CD4-positive, alpha-beta T cell (primary cell): ENCODE measurements at regions not wholly inside any gene's neighbourhood (a gene's known extent, or its start where the extent isn't known, plus 50 kb on each side); places are given as distances from the start of the nearest gene placed in this dataset.

Experiments
- ATAC-seq: fragments of 200-7000 bp; cut with Tn5 transposase; one replicate; pipeline ENCODE4 v1.10.0; 2022; ENCODE audit warnings: mild to moderate bottlenecking; ENCODE audit not compliant: poor library complexity
- CTCF ChIA-PET: fragments of 350-600 bp; sonication (Branson Sonifier 250); formaldehyde crosslinking; loops from one replicate; lab custom pipeline; 2021; ENCODE audit warnings: antibody characterized with exemption, inconsistent platforms; lab: Charles Lee
- POLR2A ChIA-PET: fragments of 350-600 bp; sonication (Branson Sonifier 250); formaldehyde crosslinking; loops from one replicate; lab custom pipeline; 2021; ENCODE audit warnings: antibody characterized with exemption, inconsistent platforms; lab: Charles Lee
- DNase-seq, 14 experiments: peaks; one replicate each; pipeline ENCODE4 v3.0.0-alpha.2; 2013 to 2020; ENCODE audit warnings: mixed read lengths in 2 of 14
- H3K27ac ChIP-seq, 2 donors: one replicate each; pipeline versions ENCODE4 v1.5.1 to v1.7.0; 2013; ENCODE audit warnings: low read length in 2 of 2, low read depth in 1 of 2, mild to moderate bottlenecking in 1 of 2
- H3K27me3 ChIP-seq, 2 experiments: 1 replicate in 1 of 2; 2 replicates in 1 of 2; pipeline versions ENCODE4 v1.6.1 to v1.7.0; 2013; ENCODE audit warnings: low read length in 2 of 2, control low read depth in 1 of 2, mild to moderate bottlenecking in 1 of 2, moderate library complexity in 1 of 2; ENCODE audit not compliant: insufficient read depth in 2 of 2, control insufficient read depth in 1 of 2
- H3K36me3 ChIP-seq: one replicate; pipeline ENCODE4 v1.6.1; 2013; ENCODE audit warnings: low read length, control low read depth; ENCODE audit not compliant: insufficient read depth
- H3K4me1 ChIP-seq: one replicate; pipeline ENCODE4 v1.6.1; 2013; ENCODE audit warnings: low read length, control low read depth; ENCODE audit not compliant: insufficient read depth
- H3K4me3 ChIP-seq: one replicate; pipeline ENCODE4 v1.5.1; 2013; ENCODE audit warnings: mild to moderate bottlenecking, low read length, moderate library complexity
- H3K9me3 ChIP-seq, 2 experiments: 1 replicate in 1 of 2; 2 replicates in 1 of 2; pipeline versions ENCODE4 v1.6.1 to v1.7.0; 2013; ENCODE audit warnings: low read length in 2 of 2, mild to moderate bottlenecking in 2 of 2, control low read depth in 1 of 2, moderate library complexity in 1 of 2; ENCODE audit not compliant: control insufficient read depth in 1 of 2, insufficient read depth in 1 of 2
- H3K27ac Mint-ChIP-seq: one replicate; pipeline ENCODE4 v1.8.0; 2020; ENCODE audit warnings: mixed read lengths
- H3K27me3 Mint-ChIP-seq: one replicate; pipeline ENCODE4 v1.8.0; 2021; ENCODE audit warnings: mixed read lengths
- H3K36me3 Mint-ChIP-seq: one replicate; pipeline ENCODE4 v1.8.0; 2021; ENCODE audit warnings: low read depth, mixed read lengths
- H3K4me1 Mint-ChIP-seq: one replicate; pipeline ENCODE4 v1.8.0; 2021; ENCODE audit warnings: low read depth, mixed read lengths
- H3K4me3 Mint-ChIP-seq: one replicate; pipeline ENCODE4 v1.8.0; 2020; ENCODE audit warnings: mild to moderate bottlenecking, mixed read lengths
- H3K9me3 Mint-ChIP-seq: one replicate; pipeline ENCODE4 v1.8.0; 2020; ENCODE audit warnings: mixed read lengths
- intact Hi-C, 2 experiments: fragments of 100-400 bp; cut with DNase I in 1 of 2; cut with micrococcal nuclease in 1 of 2; formaldehyde crosslinking; loops; one replicate each; pipeline versions ENCODE4 v1.15.1 to v1.9.0; 2023 to 2025; cut with DNase I, micrococcal nuclease
- TF ChIP-seq, protein P1 (sequence below): fragments of 200-600 bp; IDR thresholded peaks from one replicate; pipeline ENCODE4 v1.8.0; 2022; ENCODE audit warnings: antibody characterized with exemption, mild to moderate bottlenecking

DNA sequence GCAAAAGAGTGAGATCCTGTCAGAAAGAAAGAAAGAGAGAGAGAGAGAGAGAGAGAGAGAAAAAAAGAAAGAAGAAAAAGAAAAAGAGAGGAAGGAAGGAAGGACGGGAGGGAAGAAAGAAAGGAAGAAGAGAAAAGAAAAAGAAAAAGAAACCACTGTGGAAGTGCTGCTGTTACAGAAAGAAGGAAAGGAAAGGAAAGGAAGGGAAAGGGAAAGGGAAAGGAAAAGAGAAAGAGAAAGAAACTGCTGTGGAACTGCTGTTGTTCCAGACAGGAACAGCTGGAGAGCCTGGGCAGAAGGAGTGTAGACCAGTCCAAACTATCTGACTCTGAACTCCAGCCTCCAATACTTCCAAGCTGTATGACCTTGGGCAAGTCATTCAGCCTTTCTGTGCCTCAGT, 220.7 kb upstream of the WWC1 start:
- ChIA-PET POLR2A (no interaction called here), CTCF (no interaction called here)
- Histone ChIP-seq H3K4me1 (no peaks in the 10 kb centered on the region), H3K27ac (no peak overlapping the region), H3K27me3 (no peaks in the 10 kb centered on the region), H3K4me3 (no peak overlapping the region), H3K9me3 (no peaks in the 10 kb centered on the region), H3K36me3 (no peaks in the 10 kb centered on the region)
- Mint-ChIP-seq H3K36me3 (no peaks in the 10 kb centered on the region), H3K9me3 (no peaks in the 10 kb centered on the region), H3K4me1 (no peaks in the 10 kb centered on the region), H3K27ac (no peak overlapping the region), H3K4me3 (no peak overlapping the region), H3K27me3 (peaks cover 4% of the 10 kb centered on the region)
- TF ChIP-seq, protein P1, sequence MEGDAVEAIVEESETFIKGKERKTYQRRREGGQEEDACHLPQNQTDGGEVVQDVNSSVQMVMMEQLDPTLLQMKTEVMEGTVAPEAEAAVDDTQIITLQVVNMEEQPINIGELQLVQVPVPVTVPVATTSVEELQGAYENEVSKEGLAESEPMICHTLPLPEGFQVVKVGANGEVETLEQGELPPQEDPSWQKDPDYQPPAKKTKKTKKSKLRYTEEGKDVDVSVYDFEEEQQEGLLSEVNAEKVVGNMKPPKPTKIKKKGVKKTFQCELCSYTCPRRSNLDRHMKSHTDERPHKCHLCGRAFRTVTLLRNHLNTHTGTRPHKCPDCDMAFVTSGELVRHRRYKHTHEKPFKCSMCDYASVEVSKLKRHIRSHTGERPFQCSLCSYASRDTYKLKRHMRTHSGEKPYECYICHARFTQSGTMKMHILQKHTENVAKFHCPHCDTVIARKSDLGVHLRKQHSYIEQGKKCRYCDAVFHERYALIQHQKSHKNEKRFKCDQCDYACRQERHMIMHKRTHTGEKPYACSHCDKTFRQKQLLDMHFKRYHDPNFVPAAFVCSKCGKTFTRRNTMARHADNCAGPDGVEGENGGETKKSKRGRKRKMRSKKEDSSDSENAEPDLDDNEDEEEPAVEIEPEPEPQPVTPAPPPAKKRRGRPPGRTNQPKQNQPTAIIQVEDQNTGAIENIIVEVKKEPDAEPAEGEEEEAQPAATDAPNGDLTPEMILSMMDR, result no peak
- intact Hi-C loops, result no loop called here
- ATAC-seq (no peak), DNase-seq (no peak)

DNA sequence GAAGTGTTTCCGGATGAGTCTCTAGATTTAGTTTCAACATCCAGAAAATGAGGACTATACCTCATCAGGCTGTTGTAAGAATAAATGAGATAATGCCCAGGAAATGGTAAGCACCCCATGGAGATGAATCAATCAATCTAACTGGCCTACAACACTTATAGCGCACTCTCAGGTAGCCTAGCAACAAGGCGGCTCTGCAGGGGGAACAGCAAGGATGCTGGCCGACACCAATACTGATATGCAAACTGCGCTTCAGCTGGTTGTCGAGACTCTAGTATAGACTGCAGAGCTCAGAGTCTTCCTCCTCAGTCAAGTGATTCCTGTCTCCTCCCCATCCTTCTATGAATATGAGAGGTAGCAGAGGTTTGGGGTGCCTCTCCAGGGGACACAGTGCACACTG, 218.8 kb upstream of the WWC1 start:
- TF ChIP-seq, protein P1, result no peak
- Histone ChIP-seq H3K4me3 (no peak overlapping the region), H3K27ac (no peak overlapping the region), H3K36me3 (no peaks in the 10 kb centered on the region), H3K27me3 (no peaks in the 10 kb centered on the region), H3K4me1 (no peaks in the 10 kb centered on the region), H3K9me3 (no peaks in the 10 kb centered on the region)
- no peaks in the 10 kb centered on the region for H3K9me3 Mint-ChIP-seq
- no peak for DNase-seq
- no peaks in the 10 kb centered on the region for H3K36me3 Mint-ChIP-seq
- H3K4me1 Mint-ChIP-seq, result no peaks in the 10 kb centered on the region
- no peak overlapping the region for H3K4me3 Mint-ChIP-seq
- POLR2A ChIA-PET, result no interaction called here
- H3K27ac Mint-ChIP-seq, result no peak overlapping the region
- CTCF ChIA-PET, result no interaction called here
- H3K27me3 Mint-ChIP-seq, result no peaks in the 10 kb centered on the region
- ATAC-seq, result no peak
- intact Hi-C loops, result no loop called here

DNA sequence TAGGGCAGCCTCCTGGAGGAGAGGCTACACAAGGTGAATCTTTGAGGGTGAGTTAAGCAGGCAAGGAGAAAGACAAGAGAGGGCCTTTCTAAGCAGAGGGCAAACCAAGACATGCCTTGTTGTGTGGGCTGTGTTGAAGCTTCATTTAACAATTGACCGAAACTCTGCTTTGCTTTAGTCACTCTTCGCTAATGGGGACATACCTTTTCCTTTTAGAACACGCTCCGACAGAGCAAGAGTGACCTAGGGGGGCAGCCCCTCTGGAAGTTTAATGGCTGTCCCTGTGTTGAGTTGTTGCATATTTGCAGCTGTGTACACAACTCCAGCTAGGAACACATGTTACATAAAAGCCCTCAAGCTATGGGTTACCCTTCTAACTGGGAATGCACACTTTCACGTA, 218.1 kb upstream of the WWC1 start:
- ChIA-PET POLR2A (no interaction called here), CTCF (no interaction called here)
- H3K27ac Mint-ChIP-seq, result no peak overlapping the region
- intact Hi-C loops, result no loop called here
- no peaks in the 10 kb centered on the region for H3K4me1 Mint-ChIP-seq
- ATAC-seq (no peak), DNase-seq (no peak)
- H3K36me3 Mint-ChIP-seq, result no peaks in the 10 kb centered on the region
- no peaks in the 10 kb centered on the region for H3K36me3 ChIP-seq
- H3K4me3 Mint-ChIP-seq, result no peak overlapping the region
- no peaks in the 10 kb centered on the region for H3K9me3 Mint-ChIP-seq
- no peak overlapping the region for H3K27ac ChIP-seq
- no peaks in the 10 kb centered on the region for H3K27me3 ChIP-seq
- TF ChIP-seq, protein P1, result no peak
- H3K9me3 ChIP-seq, result no peaks in the 10 kb centered on the region
- H3K27me3 Mint-ChIP-seq, result no peaks in the 10 kb centered on the region
- H3K4me1 ChIP-seq, result no peaks in the 10 kb centered on the region
- no peak overlapping the region for H3K4me3 ChIP-seq
